ENCODE measurements at regions not wholly inside any gene's neighbourhood (a gene's known extent, or its start where the extent isn't known, plus 50 kb on each side); places are given as distances from the start of the nearest gene placed in this dataset.
"Not testable (repeated sequence)": the region's sequence is repeated elsewhere in the genome, so short reads cannot be mapped to it uniquely, and the experiment has no call there.

GRCh38 chr14:58730792-58731464 is 93.2 kb downstream of the DACT1 start:
- no peak for DNase-seq (ENCODE audit: low spot score)

GRCh38 chr14:58731465-58732293 is 93.9 kb downstream of the DACT1 start:
- peak; percentile 57 for DNase-seq (ENCODE audit: low spot score)

- DNase-seq (ENCODE audit: low spot score), result no peak
These were observed 94.6 kb downstream of the DACT1 start for GRCh38 chr14:58732387-58732786.

- no peak for DNase-seq (ENCODE audit: low spot score)
These were observed 95.9 kb downstream of the DACT1 start for GRCh38 chr14:58733451-58734208.

GRCh38 chr14:58735596-58735995 is 97.8 kb downstream of the DACT1 start:
- DNase-seq (ENCODE audit: low spot score), result no peak

GRCh38 chr14:58736606-58737005 is 98.8 kb downstream of the DACT1 start:
- no peak for DNase-seq (ENCODE audit: low spot score)

- DNase-seq (ENCODE audit: low spot score), result no peak
These were observed 99.7 kb downstream of the DACT1 start for GRCh38 chr14:58737511-58737910.

GRCh38 chr14:58738189-58738836 is 100.6 kb downstream of the DACT1 start:
- DNase-seq (ENCODE audit: low spot score), result no peak

GRCh38 chr14:58738876-58739275 is 101.1 kb downstream of the DACT1 start:
- DNase-seq (ENCODE audit: low spot score), result no peak

- DNase-seq (ENCODE audit: low spot score), result no peak
These were observed 101.9 kb downstream of the DACT1 start for GRCh38 chr14:58739674-58740073.

- DNase-seq (ENCODE audit: low spot score), result no peak
These were observed 102.7 kb downstream of the DACT1 start for GRCh38 chr14:58740379-58740935.

GRCh38 chr14:58744801-58745394 is 107.1 kb downstream of the DACT1 start:
- no peak for DNase-seq (ENCODE audit: low spot score)

- DNase-seq (ENCODE audit: low spot score), result peak; percentile 72
These were observed 108.5 kb downstream of the DACT1 start for GRCh38 chr14:58746261-58746660.

- no peak for DNase-seq (ENCODE audit: low spot score)
These were observed 108.9 kb downstream of the DACT1 start for GRCh38 chr14:58746701-58747100.

GRCh38 chr14:58747181-58747580 is 109.4 kb downstream of the DACT1 start:
- DNase-seq (ENCODE audit: low spot score), result no peak

- not testable (repeated sequence) for DNase-seq (ENCODE audit: low spot score)
These were observed 110.5 kb downstream of the DACT1 start for GRCh38 chr14:58748251-58748650.

GRCh38 chr14:58749066-58749669 is 111.4 kb downstream of the DACT1 start:
- DNase-seq (ENCODE audit: low spot score), result peak; percentile 90

- no peak for DNase-seq (ENCODE audit: low spot score)
These were observed 112.8 kb downstream of the DACT1 start for GRCh38 chr14:58750321-58751269.

- no peak for DNase-seq (ENCODE audit: low spot score)
These were observed 114.0 kb downstream of the DACT1 start for GRCh38 chr14:58751788-58752187.

GRCh38 chr14:58752289-58752688 is 114.5 kb downstream of the DACT1 start:
- DNase-seq (ENCODE audit: low spot score), result no peak

All from SW480 (cell line).